ENCODE measurements at regions not wholly inside any gene's neighbourhood (a gene's known extent, or its start where the extent isn't known, plus 50 kb on each side); places are given as distances from the start of the nearest gene placed in this dataset.

- TF ChIP-seq ZNF274 (IDR thresholded peaks at IDR 0.05; ENCODE audit: borderline replicate concordance, extremely low read depth, low read length) (no peak), JUND (IDR thresholded peaks at IDR 0.05; ENCODE audit: low read length) (no peak), RXRA (IDR thresholded peaks at IDR 0.05; ENCODE audit: insufficient read depth, low read depth, low read length) (no peak), SP4 (IDR thresholded peaks at IDR 0.05; ENCODE audit: low read length) (no peak)
These were observed 220.1 kb upstream of the TMEFF2 start (continued) for GRCh38 chr2:192414794-192415193.
